ENCODE measurements at regions not wholly inside any gene's neighbourhood (a gene's known extent, or its start where the extent isn't known, plus 50 kb on each side); places are given as distances from the start of the nearest gene placed in this dataset.

- no peak for FAIRE-seq
- DNase-seq (ENCODE audit: extremely low spot score, insufficient read length, low read depth) = no peak
These were observed 300.4 kb upstream of the RUNX1 start for GRCh38 chr21:35349376-35350080.

DNA sequence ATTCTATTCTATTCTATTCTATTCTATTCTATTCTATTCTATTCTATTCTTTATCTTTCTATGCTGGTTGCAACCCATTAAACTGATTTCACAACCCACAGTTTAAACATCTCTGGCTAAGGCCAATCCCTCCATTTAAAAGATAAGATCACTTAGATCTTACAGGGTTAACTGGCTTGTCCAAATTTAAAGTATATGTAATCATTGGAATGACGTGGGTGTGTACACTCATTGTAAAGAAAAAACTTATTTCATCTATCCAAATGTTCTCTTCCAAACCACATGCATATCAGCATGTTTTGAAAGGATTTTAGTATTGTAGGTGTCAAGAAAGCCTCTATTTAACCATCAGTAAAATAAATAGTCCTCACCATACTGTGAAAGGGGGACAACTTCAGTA lies 299.6 kb upstream of the RUNX1 start:
- no peak for DNase-seq (ENCODE audit: extremely low spot score, insufficient read length, low read depth)
- FAIRE-seq = no peak

- DNase-seq (ENCODE audit: extremely low spot score, insufficient read length, low read depth) (no peak), FAIRE-seq (no peak)
These were observed 297.6 kb upstream of the RUNX1 start for GRCh38 chr21:35346697-35347096.

DNA sequence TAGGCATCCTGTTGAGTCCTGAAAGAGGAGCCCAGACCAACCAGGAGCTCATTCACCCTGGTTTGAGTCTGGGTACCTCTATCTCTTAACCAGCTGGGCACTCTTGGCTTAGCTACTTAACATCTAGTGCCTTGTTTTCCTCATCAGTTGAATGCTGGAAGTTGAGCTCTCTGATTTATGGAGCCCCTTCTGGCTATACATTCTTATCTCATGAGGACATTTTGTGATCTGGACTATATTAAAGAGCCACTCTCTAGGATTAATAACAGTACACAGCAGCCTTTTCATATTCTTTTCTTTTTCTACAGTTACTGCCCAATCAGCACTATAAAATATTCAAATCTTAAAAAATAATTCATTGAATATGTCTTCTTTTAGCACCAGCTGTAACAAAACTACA lies 296.9 kb upstream of the RUNX1 start:
- FAIRE-seq = no peak

GRCh38 chr21:35344582-35344981 lies 295.5 kb upstream of the RUNX1 start:
- DNase-seq (ENCODE audit: extremely low spot score, insufficient read length, low read depth) (no peak), FAIRE-seq (no peak)

More for the DNA sequence above, 296.9 kb upstream of the RUNX1 start:
- no peak for DNase-seq (ENCODE audit: extremely low spot score, insufficient read length, low read depth)

GRCh38 chr21:35343046-35343819 lies 294.1 kb upstream of the RUNX1 start:
- FAIRE-seq (peak; percentile 68), DNase-seq (ENCODE audit: extremely low spot score, insufficient read length, low read depth) (no peak)

DNA sequence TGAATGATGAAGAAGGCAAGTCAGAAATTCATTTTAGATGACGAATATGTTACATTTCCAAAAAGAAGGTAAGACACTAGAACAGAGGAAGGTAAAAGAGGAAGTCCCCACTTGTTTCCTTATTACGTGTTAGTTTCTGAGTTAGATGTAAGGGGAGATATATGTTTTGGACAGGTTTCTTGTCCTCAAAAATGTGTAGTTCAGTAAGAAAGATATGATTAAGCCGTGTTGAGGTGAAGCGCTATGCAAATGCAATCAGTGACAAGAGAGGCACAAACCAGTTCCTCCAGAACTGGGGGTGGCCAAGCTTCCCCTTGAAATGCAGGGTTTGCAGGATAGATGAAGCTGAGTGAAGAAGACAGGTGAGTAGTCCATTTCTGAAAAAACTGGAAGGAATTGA lies 293.3 kb upstream of the RUNX1 start:
- peak; percentile 33 for DNase-seq (ENCODE audit: extremely low spot score, insufficient read length, low read depth)

GRCh38 chr21:35340273-35340672 lies 291.2 kb upstream of the RUNX1 start:
- no peak for DNase-seq (ENCODE audit: extremely low spot score, insufficient read length, low read depth)

More for the DNA sequence above, 293.3 kb upstream of the RUNX1 start:
- peak; percentile 79 for FAIRE-seq

DNA sequence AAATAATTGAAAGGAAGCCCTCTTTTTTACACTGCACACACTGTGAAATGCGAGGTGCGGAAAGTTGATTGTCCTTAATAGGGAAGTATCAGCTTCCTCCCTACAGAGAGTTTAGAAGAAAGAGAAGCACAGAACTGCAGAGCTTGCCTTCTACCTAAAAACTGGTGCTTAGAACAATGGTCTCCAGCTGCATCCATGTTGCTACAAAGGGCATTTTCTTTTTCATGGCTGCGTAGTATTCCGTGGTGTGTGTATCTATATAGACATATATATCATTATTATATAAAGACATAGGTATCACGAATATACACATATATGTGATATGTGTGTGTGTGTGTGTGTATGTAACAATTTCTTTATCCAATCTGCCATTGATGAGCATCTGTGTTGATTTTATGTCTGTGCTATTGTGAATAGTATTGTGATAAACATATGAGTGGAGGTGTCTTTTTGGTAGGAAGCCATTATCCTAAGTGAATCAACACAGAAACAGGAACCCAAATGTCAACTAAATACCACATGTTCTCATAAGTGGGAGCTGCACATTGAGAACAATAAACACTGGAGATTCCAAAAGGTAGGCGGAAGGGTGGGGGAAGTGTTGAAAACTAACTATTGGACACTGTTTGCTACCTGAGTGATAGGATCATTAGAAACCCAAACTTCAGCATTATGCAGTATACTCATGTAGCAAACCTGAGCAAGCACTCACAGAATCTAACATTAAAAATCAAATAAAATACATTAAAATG lies 290.0 kb upstream of the RUNX1 start:
- DNase-seq (ENCODE audit: extremely low spot score, insufficient read length, low read depth) (no peak), FAIRE-seq (no peak)

More at GRCh38 chr21:35340273-35340672, 291.2 kb upstream of the RUNX1 start:
- no peak for FAIRE-seq

- FAIRE-seq = no peak
These were observed 289.2 kb upstream of the RUNX1 start for GRCh38 chr21:35338281-35338680.

GRCh38 chr21:35337573-35337972 lies 288.5 kb upstream of the RUNX1 start:
- FAIRE-seq (no peak), DNase-seq (ENCODE audit: extremely low spot score, insufficient read length, low read depth) (no peak)

More at GRCh38 chr21:35338281-35338680, 289.2 kb upstream of the RUNX1 start:
- DNase-seq (ENCODE audit: extremely low spot score, insufficient read length, low read depth) = no peak

- no peak for DNase-seq (ENCODE audit: extremely low spot score, insufficient read length, low read depth)
- no peak for FAIRE-seq
These were observed 287.4 kb upstream of the RUNX1 start for GRCh38 chr21:35336534-35336933.

GRCh38 chr21:35335951-35336446 lies 286.9 kb upstream of the RUNX1 start:
- DNase-seq (ENCODE audit: extremely low spot score, insufficient read length, low read depth) (no peak), FAIRE-seq (no peak)

DNA sequence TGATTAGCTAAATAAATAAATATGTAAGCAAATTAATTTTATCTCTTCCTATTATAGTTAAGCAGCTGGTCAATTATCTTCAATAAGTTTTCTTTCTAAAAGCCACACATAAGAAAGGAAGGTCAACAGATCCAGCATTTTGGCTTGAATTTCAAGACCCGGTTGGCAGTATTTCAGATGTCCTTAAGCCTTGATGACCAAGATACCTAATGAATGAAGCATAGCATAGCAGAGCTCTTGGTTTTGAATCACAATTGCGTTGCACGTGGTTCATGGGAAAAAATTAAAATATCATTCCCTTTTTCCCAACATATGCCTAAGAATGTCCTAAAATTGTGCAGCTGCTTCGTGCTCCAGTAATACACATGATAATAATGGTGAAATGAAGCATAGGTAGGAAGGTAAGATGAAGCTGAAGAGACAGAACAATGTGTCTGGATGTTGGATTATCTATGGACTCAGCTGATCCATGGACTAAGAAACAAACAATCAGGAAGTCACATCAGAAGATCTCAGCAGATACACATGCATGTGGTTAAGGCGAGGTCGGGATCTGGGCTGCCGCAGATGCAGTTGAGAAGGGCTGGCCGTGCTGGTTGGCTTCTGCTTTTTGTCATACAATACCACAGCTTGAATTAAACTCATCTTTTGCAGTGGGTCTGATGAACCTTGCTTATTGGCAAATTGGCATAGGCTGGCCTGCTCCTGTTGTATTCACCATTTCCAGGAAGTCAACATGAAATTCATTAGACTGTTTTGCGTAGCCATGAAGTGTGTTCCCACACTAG lies 284.9 kb upstream of the RUNX1 start:
- FAIRE-seq (no peak), DNase-seq (ENCODE audit: extremely low spot score, insufficient read length, low read depth) (no peak)

DNA sequence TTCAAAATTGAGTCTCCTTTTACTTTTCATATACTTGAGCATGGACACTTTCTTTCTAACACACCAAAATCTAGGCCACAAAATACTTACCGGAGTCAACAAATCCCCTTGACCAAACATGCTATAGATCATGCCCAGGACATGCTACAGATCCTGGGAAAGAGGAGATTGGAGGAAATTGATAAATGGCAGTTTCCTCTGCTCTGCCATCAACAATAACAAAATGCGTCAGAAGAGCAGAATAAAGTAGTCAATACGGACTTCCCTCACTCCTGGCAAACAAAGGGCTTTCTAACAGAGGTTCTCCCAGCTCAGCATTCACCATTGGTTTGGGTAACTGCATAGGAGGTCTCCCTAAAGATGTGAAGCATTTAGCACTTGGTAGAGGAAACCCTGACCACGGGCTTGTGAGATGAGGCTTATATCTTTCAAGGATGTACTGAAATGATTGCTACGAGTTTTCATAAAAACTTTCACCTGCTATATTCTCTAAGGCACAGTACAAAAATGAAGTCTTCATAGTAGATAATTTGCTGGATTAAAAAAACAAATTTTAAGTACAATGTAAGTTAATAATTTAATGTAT lies 283.8 kb upstream of the RUNX1 start:
- FAIRE-seq (no peak), DNase-seq (ENCODE audit: extremely low spot score, insufficient read length, low read depth) (no peak)

- no peak for FAIRE-seq
- no peak for DNase-seq (ENCODE audit: extremely low spot score, insufficient read length, low read depth)
These were observed 281.0 kb upstream of the RUNX1 start for GRCh38 chr21:35329940-35330660.

DNA sequence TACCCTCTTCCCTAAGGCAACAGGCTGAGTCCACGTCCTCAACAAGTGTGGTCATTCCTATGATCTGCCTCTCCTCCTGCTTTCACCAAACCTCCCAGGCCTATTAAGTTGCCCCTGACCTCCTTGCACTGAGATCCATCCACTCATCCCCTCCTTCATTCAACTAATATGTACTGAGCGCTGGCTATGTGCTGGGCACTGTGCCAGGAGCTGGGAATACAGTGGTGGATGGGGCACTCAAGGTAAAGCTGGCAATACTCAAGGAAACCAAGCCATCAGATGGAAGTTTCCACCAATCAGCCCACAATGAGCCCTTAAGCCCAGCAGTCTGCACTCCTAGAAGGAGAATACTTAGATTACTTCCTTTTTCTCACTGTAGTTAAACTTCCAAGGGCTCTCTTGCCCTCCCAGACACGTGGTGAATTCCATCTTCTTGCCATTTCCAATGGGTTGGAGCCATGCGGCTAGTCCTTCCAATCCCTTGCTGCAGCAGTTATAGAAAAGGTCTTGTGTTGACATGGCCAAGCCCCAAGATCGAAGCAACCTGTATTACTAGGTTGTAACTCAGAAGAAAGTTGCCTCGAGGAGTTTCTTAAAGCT lies 279.9 kb upstream of the RUNX1 start:
- DNase-seq (ENCODE audit: extremely low spot score, insufficient read length, low read depth) (no peak), FAIRE-seq (no peak)

DNA sequence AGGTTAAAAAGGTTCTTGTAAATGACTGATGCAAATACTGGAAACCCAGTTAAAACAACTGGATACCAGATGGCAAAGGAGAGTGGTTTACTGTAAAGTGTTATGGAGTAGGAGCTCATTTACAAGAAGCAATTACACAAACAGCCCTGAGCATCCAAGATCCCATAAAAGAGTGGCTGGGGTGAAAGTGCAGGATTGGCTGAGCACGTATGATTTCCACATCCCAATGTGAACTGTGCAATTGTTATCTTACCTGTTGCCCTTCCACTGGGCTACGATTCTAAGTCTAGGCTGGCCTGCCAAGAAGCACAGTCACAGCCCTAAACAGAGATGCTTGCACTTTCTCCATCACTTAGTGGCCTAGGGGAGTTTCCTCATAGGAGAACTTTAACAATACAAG lies 277.6 kb upstream of the RUNX1 start:
- no peak for FAIRE-seq
- no peak for DNase-seq (ENCODE audit: extremely low spot score, insufficient read length, low read depth)
